ENCODE measurements at regions not wholly inside any gene's neighbourhood (a gene's known extent, or its start where the extent isn't known, plus 50 kb on each side); places are given as distances from the start of the nearest gene placed in this dataset.

- Histone ChIP-seq H3K4me2 (no peak overlapping the region), H4K20me1 (ENCODE audit: low read depth) (no peaks in the 10 kb centered on the region), H3K9me3 (ENCODE audit: low read depth) (no peaks in the 10 kb centered on the region), H3K36me3 (no peaks in the 10 kb centered on the region), H3F3A (ENCODE audit: low read depth) (no peaks in the 10 kb centered on the region), H3K27me3 (no peaks in the 10 kb centered on the region), H3K27ac (no peak overlapping the region), H3K9ac (no peak overlapping the region), H3K4me3 (no peak overlapping the region), H3K79me2 (ENCODE audit: low read depth) (no peaks in the 10 kb centered on the region), H3K4me1 (no peaks in the 10 kb centered on the region), H2AFZ (replicated peaks) (no peak overlapping the region)
- TF ChIP-seq CTCF (IDR thresholded peaks at IDR 0.05) (no peak), EZH2 (IDR thresholded peaks at IDR 0.05) (no peak), EZH2phosphoT487 (IDR thresholded peaks at IDR 0.05) (no peak)
- H3K9me3 Mint-ChIP-seq: no peaks in the 10 kb centered on the region
- no peaks in the 10 kb centered on the region for H3K27me3 Mint-ChIP-seq (ENCODE audit: insufficient read depth, low read depth)
- no peak overlapping the region for H3K27ac Mint-ChIP-seq
- no peaks in the 10 kb centered on the region for H3K4me1 Mint-ChIP-seq
- H3K4me3 Mint-ChIP-seq: no peak overlapping the region
- H3K36me3 Mint-ChIP-seq: no peaks in the 10 kb centered on the region
- DNase-seq (ENCODE audit: low spot score): no peak
These were observed 226.0 kb downstream of the DKK2 start for GRCh38 chr4:106810122-106810521.

DNA sequence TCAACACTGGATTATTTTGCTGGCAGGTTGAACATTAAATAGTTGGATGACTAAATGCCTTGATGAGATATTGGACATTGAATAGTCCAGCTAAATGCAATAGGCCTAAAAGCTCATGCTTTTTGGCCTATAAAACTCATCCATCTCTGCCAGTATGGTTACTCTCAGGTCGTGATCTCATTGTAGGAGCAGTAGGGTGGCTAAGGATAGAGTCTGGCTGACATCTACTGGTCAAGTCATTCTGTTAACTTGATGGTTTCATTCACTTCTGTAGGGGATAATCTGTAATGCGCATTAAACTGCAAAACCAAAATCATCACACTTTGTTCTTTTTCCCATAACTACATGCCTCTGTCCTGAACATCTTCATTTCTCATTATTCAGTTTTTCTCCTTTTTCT is 227.0 kb downstream of the DKK2 start:
- Histone ChIP-seq H4K20me1 (ENCODE audit: low read depth) (no peaks in the 10 kb centered on the region), H3K9ac (no peak overlapping the region), H3F3A (ENCODE audit: low read depth) (no peaks in the 10 kb centered on the region), H2AFZ (replicated peaks) (no peak overlapping the region), H3K27ac (no peak overlapping the region), H3K27me3 (no peaks in the 10 kb centered on the region), H3K4me2 (no peak overlapping the region), H3K4me1 (no peaks in the 10 kb centered on the region), H3K9me3 (ENCODE audit: low read depth) (no peaks in the 10 kb centered on the region), H3K79me2 (ENCODE audit: low read depth) (no peaks in the 10 kb centered on the region), H3K4me3 (no peak overlapping the region), H3K36me3 (no peaks in the 10 kb centered on the region)
- Mint-ChIP-seq H3K27me3 (ENCODE audit: insufficient read depth, low read depth) (no peaks in the 10 kb centered on the region), H3K9me3 (no peaks in the 10 kb centered on the region), H3K4me3 (no peak overlapping the region), H3K36me3 (no peaks in the 10 kb centered on the region), H3K27ac (no peak overlapping the region), H3K4me1 (no peaks in the 10 kb centered on the region)
- DNase-seq (ENCODE audit: low spot score): peak; percentile 49
- TF ChIP-seq EZH2 (IDR thresholded peaks at IDR 0.05) (no peak), CTCF (IDR thresholded peaks at IDR 0.05) (peak; percentile 58)

GRCh38 chr4:106806158-106806797 is 229.8 kb downstream of the DKK2 start:
- H2AFZ ChIP-seq (replicated peaks): no peak overlapping the region
- Mint-ChIP-seq H3K36me3 (no peaks in the 10 kb centered on the region), H3K27ac (no peak overlapping the region), H3K27me3 (ENCODE audit: insufficient read depth, low read depth) (no peaks in the 10 kb centered on the region), H3K4me3 (no peak overlapping the region), H3K4me1 (no peaks in the 10 kb centered on the region), H3K9me3 (no peaks in the 10 kb centered on the region)
- DNase-seq (ENCODE audit: low spot score): no peak
- H3K4me1 ChIP-seq: no peaks in the 10 kb centered on the region
- H3K4me2 ChIP-seq: no peak overlapping the region
- H3K27ac ChIP-seq: no peak overlapping the region
- H3K36me3 ChIP-seq: no peaks in the 10 kb centered on the region
- TF ChIP-seq EZH2phosphoT487 (IDR thresholded peaks at IDR 0.05): no peak
- TF ChIP-seq CTCF (IDR thresholded peaks at IDR 0.05): no peak
- no peak for TF ChIP-seq EZH2 (IDR thresholded peaks at IDR 0.05)
- H3K27me3 ChIP-seq: no peaks in the 10 kb centered on the region
- H3K4me3 ChIP-seq: no peak overlapping the region
- no peak overlapping the region for H3K9ac ChIP-seq
- no peaks in the 10 kb centered on the region for H3F3A ChIP-seq (ENCODE audit: low read depth)
- no peaks in the 10 kb centered on the region for H3K9me3 ChIP-seq (ENCODE audit: low read depth)
- H3K79me2 ChIP-seq (ENCODE audit: low read depth): no peaks in the 10 kb centered on the region
- H4K20me1 ChIP-seq (ENCODE audit: low read depth): no peaks in the 10 kb centered on the region

Data from neural progenitor cell (in vitro differentiated cells).